Tibial nerve (tissue), 4 donors: ENCODE measurements at regions not wholly inside any gene's neighbourhood (a gene's known extent, or its start where the extent isn't known, plus 50 kb on each side); places are given as distances from the start of the nearest gene placed in this dataset.

Experiments used
- DNase-seq, 2 donors: peaks; one replicate each; pipeline ENCODE4 v3.0.0-alpha.2; 2019; ENCODE audit warnings: low spot score in 2 of 2
- H3K27ac ChIP-seq, 4 donors: fragments of 200-600 bp; sonication (generic) in 3 of 4; one replicate each; pipeline ENCODE4 v1.5.1; 2017 to 2019; ENCODE audit warnings: mild to moderate bottlenecking in 1 of 4
- H3K27me3 ChIP-seq, 2 donors: fragments of 200-600 bp; sonication (generic) in 1 of 2; one replicate each; pipeline versions ENCODE4 v1.5.1 to v1.6.0; 2017 to 2019
- H3K36me3 ChIP-seq, 3 donors: fragments of 200-600 bp; sonication (generic); one replicate each; pipeline ENCODE4 v1.5.1; 2018 to 2019
- H3K4me1 ChIP-seq, 4 donors: fragments of 200-600 bp; sonication (generic) in 3 of 4; one replicate each; pipeline ENCODE4 v1.5.1; 2017 to 2019
- H3K4me3 ChIP-seq, 4 donors: fragments of 200-600 bp; sonication (generic) in 3 of 4; one replicate each; pipeline ENCODE4 v1.5.1; 2017 to 2019; ENCODE audit warnings: mild to moderate bottlenecking in 1 of 4, moderate library complexity in 1 of 4
- H3K9me3 ChIP-seq, 4 donors: fragments of 200-600 bp; sonication (generic) in 3 of 4; one replicate each; pipeline ENCODE4 v1.5.1; 2017 to 2019
- CTCF ChIP-seq, 5 experiments: fragments of 200-600 bp in 3 of 5; fragments of 450-650 bp in 2 of 5; sonication (generic) in 3 of 5; IDR thresholded peaks; one replicate each; pipeline ENCODE4 v1.5.1; 2016 to 2019; ENCODE audit warnings: antibody characterized with exemption in 5 of 5, mild to moderate bottlenecking in 3 of 5, moderate library complexity in 2 of 5
- EP300 ChIP-seq, 2 donors: sonication (generic); formaldehyde crosslinking; IDR thresholded peaks; one replicate each; pipeline ENCODE4 v1.6.1; 2017; ENCODE audit warnings: antibody characterized with exemption in 2 of 2, mild to moderate bottlenecking in 1 of 2
- POLR2A ChIP-seq, 2 donors: fragments of 450-650 bp; IDR thresholded peaks; one replicate each; pipeline ENCODE4 v1.6.1; 2017; ENCODE audit warnings: antibody characterized with exemption in 2 of 2, mild to moderate bottlenecking in 2 of 2, moderate library complexity in 2 of 2
- WGBS, 2 donors: methylation state at CpG; one replicate each; pipeline ENCODE4 v1.1.5; 2018; 5-methylcytosine and 5-hydroxymethylcytosine counted together

GRCh38 chr12:115774148-115774895 lies 503.2 kb downstream of the MED13L start:
- Histone ChIP-seq H3K4me1 (no peaks in the 10 kb centered on the region), H3K27ac (no peak overlapping the region), H3K4me3 (no peak overlapping the region), H3K27me3 (no peaks in the 10 kb centered on the region), H3K9me3 (peaks cover 0 to 10% (median 0%) of the 10 kb centered on the region in 4 donors), H3K36me3 (no peaks in the 10 kb centered on the region)
- no peak for DNase-seq
- no peak for TF ChIP-seq EP300 (IDR thresholded peaks at IDR 0.05)
- TF ChIP-seq POLR2A (IDR thresholded peaks at IDR 0.05), result no peak
- TF ChIP-seq CTCF (IDR thresholded peaks at IDR 0.05), result no peak
- 56 to 58% methylated on average over 9 of the region's 9 CpGs for WGBS, 2 donors

GRCh38 chr12:115771601-115772000 lies 505.9 kb downstream of the MED13L start:
- Histone ChIP-seq H3K4me1 (no peaks in the 10 kb centered on the region), H3K36me3 (no peaks in the 10 kb centered on the region), H3K9me3 (peaks cover 0 to 13% (median 0%) of the 10 kb centered on the region in 4 donors), H3K27ac (no peak overlapping the region), H3K27me3 (no peaks in the 10 kb centered on the region), H3K4me3 (no peak overlapping the region)
- 76 to 84% methylated on average over 4 of the region's 4 CpGs for WGBS, 2 donors
- TF ChIP-seq CTCF (IDR thresholded peaks at IDR 0.05), result no peak
- TF ChIP-seq EP300 (IDR thresholded peaks at IDR 0.05), result no peak
- TF ChIP-seq POLR2A (IDR thresholded peaks at IDR 0.05), result no peak
- no peak for DNase-seq

DNA sequence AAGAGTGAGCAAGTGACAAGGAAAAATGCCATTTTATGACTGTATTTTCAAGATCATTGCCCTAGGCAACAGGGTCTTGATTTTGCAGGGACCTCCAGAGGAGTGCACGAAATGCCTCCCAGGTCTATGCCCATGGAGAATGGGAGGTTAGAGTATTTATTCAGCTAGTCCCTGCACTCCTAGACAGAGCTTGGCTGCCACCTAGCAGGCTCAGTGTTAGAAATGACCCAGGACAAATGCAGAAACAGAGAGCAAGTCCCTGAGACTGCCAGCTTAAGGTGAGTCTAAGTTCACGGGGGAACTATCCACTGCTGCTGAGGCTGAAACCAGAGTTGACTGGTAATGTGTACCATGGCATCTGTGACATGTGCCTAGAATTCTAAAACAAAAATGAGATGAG lies 506.4 kb downstream of the MED13L start:
- peaks cover 0 to 13% (median 0%) of the 10 kb centered on the region in 4 donors for H3K9me3 ChIP-seq
- no peaks in the 10 kb centered on the region for H3K36me3 ChIP-seq
- TF ChIP-seq CTCF (IDR thresholded peaks at IDR 0.05), result no peak
- no peak for TF ChIP-seq EP300 (IDR thresholded peaks at IDR 0.05)
- no peak for TF ChIP-seq POLR2A (IDR thresholded peaks at IDR 0.05)
- no peaks in the 10 kb centered on the region for H3K27me3 ChIP-seq
- DNase-seq, result no peak
- H3K27ac ChIP-seq, result no peak overlapping the region
- no peak overlapping the region for H3K4me3 ChIP-seq
- H3K4me1 ChIP-seq, result no peaks in the 10 kb centered on the region
- WGBS, 2 donors, result 52 to 57% methylated on average over 2 of the region's 2 CpGs

DNA sequence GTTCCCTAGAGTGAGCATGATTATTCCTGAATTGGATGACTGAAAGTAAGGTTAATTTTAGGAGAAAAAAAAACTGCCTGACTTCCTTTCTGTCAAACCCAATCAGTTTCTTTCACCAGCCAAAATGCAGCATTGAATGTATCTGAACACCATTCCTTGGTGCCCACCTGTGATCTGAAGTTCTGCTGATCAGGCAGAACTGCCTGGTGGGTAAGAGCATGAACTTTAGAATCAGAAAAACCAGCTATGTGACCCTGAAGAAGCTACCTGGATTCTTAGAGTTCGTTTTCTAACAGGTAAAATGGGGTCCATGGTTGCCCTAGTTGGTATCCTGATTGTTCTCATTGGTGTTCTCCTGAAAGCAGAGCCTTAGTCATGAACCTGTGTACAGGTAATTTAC lies 506.9 kb downstream of the MED13L start:
- TF ChIP-seq POLR2A (IDR thresholded peaks at IDR 0.05) (no peak), EP300 (IDR thresholded peaks at IDR 0.05) (no peak), CTCF (IDR thresholded peaks at IDR 0.05) (no peak)
- WGBS, 2 donors, result 58 to 67% methylated on average over 1 of the region's 1 CpG

DNA sequence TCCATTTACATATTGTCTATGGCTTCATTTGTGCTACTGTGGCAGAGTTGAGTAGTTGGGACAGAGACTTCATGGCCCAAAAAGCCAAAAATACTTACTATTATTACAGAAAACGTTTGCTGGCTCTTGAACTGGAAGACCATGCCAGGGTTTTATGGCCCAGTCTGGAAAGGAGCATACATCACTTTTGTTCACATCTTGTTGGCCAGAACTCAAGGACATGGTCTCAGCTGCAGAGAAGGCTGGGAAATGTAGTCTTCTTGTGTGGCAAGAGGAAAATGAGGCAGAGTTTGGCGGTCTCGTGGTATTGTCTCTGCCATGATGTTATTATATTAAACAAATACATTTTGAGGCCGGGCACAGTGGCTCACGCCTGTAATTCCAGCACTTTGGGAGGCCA lies 509.6 kb downstream of the MED13L start:
- no peaks in the 10 kb centered on the region for H3K36me3 ChIP-seq
- H3K4me3 ChIP-seq, result no peak overlapping the region
- DNase-seq, result no peak
- no peak overlapping the region for H3K27ac ChIP-seq
- WGBS, 2 donors, result 71 to 76% methylated on average over 5 of the region's 5 CpGs
- TF ChIP-seq POLR2A (IDR thresholded peaks at IDR 0.05), result no peak
- TF ChIP-seq CTCF (IDR thresholded peaks at IDR 0.05), result no peak
- H3K27me3 ChIP-seq, result no peaks in the 10 kb centered on the region
- H3K4me1 ChIP-seq, result peaks cover 0 to 5% (median 0%) of the 10 kb centered on the region in 4 donors
- H3K9me3 ChIP-seq, result peaks cover 0 to 3% (median 0%) of the 10 kb centered on the region in 4 donors

More for the DNA sequence above, 506.9 kb downstream of the MED13L start:
- H3K4me1 ChIP-seq, result no peaks in the 10 kb centered on the region
- H3K9me3 ChIP-seq, result peaks cover 0 to 13% (median 0%) of the 10 kb centered on the region in 4 donors
- no peak overlapping the region for H3K27ac ChIP-seq
- no peaks in the 10 kb centered on the region for H3K27me3 ChIP-seq
- no peak overlapping the region for H3K4me3 ChIP-seq
- no peak for DNase-seq
- no peaks in the 10 kb centered on the region for H3K36me3 ChIP-seq
